ENCODE measurements at regions not wholly inside any gene's neighbourhood (a gene's known extent, or its start where the extent isn't known, plus 50 kb on each side); places are given as distances from the start of the nearest gene placed in this dataset.

- in situ Hi-C loops (cut with HindIII; ENCODE audit: low pct_unique_long_range_greater_than_20kb, low sequenced_read_pairs): no loop called here
- Histone ChIP-seq H3K36me3 (ENCODE audit: control insufficient read depth, insufficient read depth, low read length) (no peaks in the 10 kb centered on the region), H3K4me1 (ENCODE audit: control insufficient read depth, insufficient read depth, low read length) (no peaks in the 10 kb centered on the region), H3K27me3 (ENCODE audit: control insufficient read depth, insufficient read depth, low read length) (no peaks in the 10 kb centered on the region), H3K27ac (ENCODE audit: low read length) (no peak overlapping the region), H3K4me3 (ENCODE audit: low read depth in 2 of 2, low read length in 2 of 2) (no peak overlapping the region), H3K9me3 (ENCODE audit: control insufficient read depth, insufficient read depth, low read depth, low read length) (no peaks in the 10 kb centered on the region)
- CTCF ChIA-PET: no interaction called here
- POLR2A ChIA-PET: no interaction called here
- no TSS peak for BruUV-seq (replicated peaks)
- DNase-seq (ENCODE audit: low read depth, low spot score): no peak
- no peak for ATAC-seq
- intact Hi-C loops (cut with micrococcal nuclease; ENCODE audit: unreplicated experiment): no loop called here
- no peak for TF ChIP-seq CTCF (IDR thresholded peaks at IDR 0.05)
- no peak for TF ChIP-seq POLR2AphosphoS5 (IDR thresholded peaks at IDR 0.05; ENCODE audit: low read depth, low read length)
- TF ChIP-seq, protein P1, sequence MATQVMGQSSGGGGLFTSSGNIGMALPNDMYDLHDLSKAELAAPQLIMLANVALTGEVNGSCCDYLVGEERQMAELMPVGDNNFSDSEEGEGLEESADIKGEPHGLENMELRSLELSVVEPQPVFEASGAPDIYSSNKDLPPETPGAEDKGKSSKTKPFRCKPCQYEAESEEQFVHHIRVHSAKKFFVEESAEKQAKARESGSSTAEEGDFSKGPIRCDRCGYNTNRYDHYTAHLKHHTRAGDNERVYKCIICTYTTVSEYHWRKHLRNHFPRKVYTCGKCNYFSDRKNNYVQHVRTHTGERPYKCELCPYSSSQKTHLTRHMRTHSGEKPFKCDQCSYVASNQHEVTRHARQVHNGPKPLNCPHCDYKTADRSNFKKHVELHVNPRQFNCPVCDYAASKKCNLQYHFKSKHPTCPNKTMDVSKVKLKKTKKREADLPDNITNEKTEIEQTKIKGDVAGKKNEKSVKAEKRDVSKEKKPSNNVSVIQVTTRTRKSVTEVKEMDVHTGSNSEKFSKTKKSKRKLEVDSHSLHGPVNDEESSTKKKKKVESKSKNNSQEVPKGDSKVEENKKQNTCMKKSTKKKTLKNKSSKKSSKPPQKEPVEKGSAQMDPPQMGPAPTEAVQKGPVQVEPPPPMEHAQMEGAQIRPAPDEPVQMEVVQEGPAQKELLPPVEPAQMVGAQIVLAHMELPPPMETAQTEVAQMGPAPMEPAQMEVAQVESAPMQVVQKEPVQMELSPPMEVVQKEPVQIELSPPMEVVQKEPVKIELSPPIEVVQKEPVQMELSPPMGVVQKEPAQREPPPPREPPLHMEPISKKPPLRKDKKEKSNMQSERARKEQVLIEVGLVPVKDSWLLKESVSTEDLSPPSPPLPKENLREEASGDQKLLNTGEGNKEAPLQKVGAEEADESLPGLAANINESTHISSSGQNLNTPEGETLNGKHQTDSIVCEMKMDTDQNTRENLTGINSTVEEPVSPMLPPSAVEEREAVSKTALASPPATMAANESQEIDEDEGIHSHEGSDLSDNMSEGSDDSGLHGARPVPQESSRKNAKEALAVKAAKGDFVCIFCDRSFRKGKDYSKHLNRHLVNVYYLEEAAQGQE (IDR thresholded peaks at IDR 0.05; ENCODE audit: insufficient read depth in 1 of 2, low read depth in 2 of 2, low read length in 1 of 2): no peak
- TF ChIP-seq TCF7L2 (IDR thresholded peaks at IDR 0.05; ENCODE audit: low read depth, low read length): no peak
- no peak for TF ChIP-seq SIN3A (IDR thresholded peaks at IDR 0.05; ENCODE audit: borderline replicate concordance, insufficient read depth, low read depth, low read length)
Observed at GRCh38 chr22:48885271-48885918, 942.3 kb downstream of the BRD1 start.

GRCh38 chr22:48884786-48885185 lies 942.9 kb downstream of the BRD1 start:
- ChIA-PET CTCF (no interaction called here), POLR2A (no interaction called here)
- BruUV-seq (replicated peaks): no TSS peak
- Histone ChIP-seq H3K36me3 (ENCODE audit: control insufficient read depth, insufficient read depth, low read length) (no peaks in the 10 kb centered on the region), H3K9me3 (ENCODE audit: control insufficient read depth, insufficient read depth, low read depth, low read length) (no peaks in the 10 kb centered on the region), H3K27me3 (ENCODE audit: control insufficient read depth, insufficient read depth, low read length) (no peaks in the 10 kb centered on the region), H3K27ac (ENCODE audit: low read length) (no peak overlapping the region), H3K4me3 (ENCODE audit: low read depth in 2 of 2, low read length in 2 of 2) (no peak overlapping the region), H3K4me1 (ENCODE audit: control insufficient read depth, insufficient read depth, low read length) (no peaks in the 10 kb centered on the region)
- in situ Hi-C loops (cut with HindIII; ENCODE audit: low pct_unique_long_range_greater_than_20kb, low sequenced_read_pairs): no loop called here
- intact Hi-C loops (cut with micrococcal nuclease; ENCODE audit: unreplicated experiment): no loop called here
- no peak for DNase-seq (ENCODE audit: low read depth, low spot score)
- ATAC-seq: no peak
- TF ChIP-seq TCF7L2 (IDR thresholded peaks at IDR 0.05; ENCODE audit: low read depth, low read length): no peak
- no peak for TF ChIP-seq POLR2AphosphoS5 (IDR thresholded peaks at IDR 0.05; ENCODE audit: low read depth, low read length)
- no peak for TF ChIP-seq SIN3A (IDR thresholded peaks at IDR 0.05; ENCODE audit: borderline replicate concordance, insufficient read depth, low read depth, low read length)
- TF ChIP-seq, protein P1 (IDR thresholded peaks at IDR 0.05; ENCODE audit: insufficient read depth in 1 of 2, low read depth in 2 of 2, low read length in 1 of 2): no peak
- no peak for TF ChIP-seq CTCF (IDR thresholded peaks at IDR 0.05)

All from Panc1 (cell line).